ENCODE measurements at regions not wholly inside any gene's neighbourhood (a gene's known extent, or its start where the extent isn't known, plus 50 kb on each side); places are given as distances from the start of the nearest gene placed in this dataset.

- ATAC-seq (ENCODE audit: insufficient read depth, low read depth): no peak
- Histone ChIP-seq H3K9me3 (ENCODE audit: insufficient read depth, low read length, severe bottlenecking) (no peaks in the 10 kb centered on the region), H4K20me1 (ENCODE audit: insufficient read depth, low read length) (no peaks in the 10 kb centered on the region), H3K9ac (ENCODE audit: low read depth, low read length) (no peak overlapping the region), H3K4me3 (ENCODE audit: low read depth in 1 of 2, low read length in 2 of 2) (no peak overlapping the region), H3K79me2 (ENCODE audit: insufficient read depth, low read length) (no peaks in the 10 kb centered on the region), H3K27ac (ENCODE audit: low read length) (no peak overlapping the region), H3K4me2 (ENCODE audit: insufficient read depth, low read length) (no peak overlapping the region), H3K4me1 (ENCODE audit: insufficient read depth, low read length) (no peaks in the 10 kb centered on the region), H3K36me3 (ENCODE audit: insufficient read depth, low read length) (no peaks in the 10 kb centered on the region), H3K27me3 (ENCODE audit: insufficient read depth, low read length, poor library complexity) (no peaks in the 10 kb centered on the region), H2AFZ (ENCODE audit: low read depth, low read length) (no peak overlapping the region)
- TF ChIP-seq, protein P1, sequence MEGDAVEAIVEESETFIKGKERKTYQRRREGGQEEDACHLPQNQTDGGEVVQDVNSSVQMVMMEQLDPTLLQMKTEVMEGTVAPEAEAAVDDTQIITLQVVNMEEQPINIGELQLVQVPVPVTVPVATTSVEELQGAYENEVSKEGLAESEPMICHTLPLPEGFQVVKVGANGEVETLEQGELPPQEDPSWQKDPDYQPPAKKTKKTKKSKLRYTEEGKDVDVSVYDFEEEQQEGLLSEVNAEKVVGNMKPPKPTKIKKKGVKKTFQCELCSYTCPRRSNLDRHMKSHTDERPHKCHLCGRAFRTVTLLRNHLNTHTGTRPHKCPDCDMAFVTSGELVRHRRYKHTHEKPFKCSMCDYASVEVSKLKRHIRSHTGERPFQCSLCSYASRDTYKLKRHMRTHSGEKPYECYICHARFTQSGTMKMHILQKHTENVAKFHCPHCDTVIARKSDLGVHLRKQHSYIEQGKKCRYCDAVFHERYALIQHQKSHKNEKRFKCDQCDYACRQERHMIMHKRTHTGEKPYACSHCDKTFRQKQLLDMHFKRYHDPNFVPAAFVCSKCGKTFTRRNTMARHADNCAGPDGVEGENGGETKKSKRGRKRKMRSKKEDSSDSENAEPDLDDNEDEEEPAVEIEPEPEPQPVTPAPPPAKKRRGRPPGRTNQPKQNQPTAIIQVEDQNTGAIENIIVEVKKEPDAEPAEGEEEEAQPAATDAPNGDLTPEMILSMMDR (IDR thresholded peaks at IDR 0.05; ENCODE audit: borderline replicate concordance, extremely low read depth, low read length, poor library complexity, severe bottlenecking): no peak
- no peak for TF ChIP-seq EZH2 (IDR thresholded peaks at IDR 0.05; ENCODE audit: borderline replicate concordance, low read depth, low read length, severe bottlenecking)
- DNase-seq: no peak
Observed at GRCh38 chr18:65221736-65222135, 529.1 kb upstream of the CDH7 start.

DNA sequence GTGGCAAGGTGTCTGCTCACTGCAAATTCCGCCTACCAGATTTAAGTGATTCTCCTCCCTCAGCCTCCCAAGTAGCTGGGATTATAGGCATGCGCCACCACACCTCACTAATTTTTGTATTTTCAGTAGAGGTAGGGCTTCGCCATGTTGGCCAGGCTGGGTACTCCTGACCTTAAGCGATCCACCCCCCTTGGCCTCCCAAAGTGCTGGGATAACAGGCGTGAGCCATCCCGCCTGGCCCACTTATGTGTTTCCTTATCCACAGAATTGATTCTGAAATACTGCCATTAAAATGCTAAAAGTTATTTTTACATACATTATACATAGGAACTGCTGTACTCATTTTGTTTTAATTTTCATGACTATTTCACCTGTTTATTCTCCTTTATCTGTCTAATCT is 529.7 kb upstream of the CDH7 start:
- TF ChIP-seq, protein P1 (IDR thresholded peaks at IDR 0.05; ENCODE audit: borderline replicate concordance, extremely low read depth, low read length, poor library complexity, severe bottlenecking): no peak
- no peak for TF ChIP-seq EZH2 (IDR thresholded peaks at IDR 0.05; ENCODE audit: borderline replicate concordance, low read depth, low read length, severe bottlenecking)
- DNase-seq: no peak
- H4K20me1 ChIP-seq (ENCODE audit: insufficient read depth, low read length): no peaks in the 10 kb centered on the region
- H3K9me3 ChIP-seq (ENCODE audit: insufficient read depth, low read length, severe bottlenecking): no peaks in the 10 kb centered on the region
- no peak overlapping the region for H3K9ac ChIP-seq (ENCODE audit: low read depth, low read length)
- H3K4me1 ChIP-seq (ENCODE audit: insufficient read depth, low read length): no peaks in the 10 kb centered on the region
- no peaks in the 10 kb centered on the region for H3K79me2 ChIP-seq (ENCODE audit: insufficient read depth, low read length)
- H3K27me3 ChIP-seq (ENCODE audit: insufficient read depth, low read length, poor library complexity): no peaks in the 10 kb centered on the region
- no peaks in the 10 kb centered on the region for H3K36me3 ChIP-seq (ENCODE audit: insufficient read depth, low read length)
- H2AFZ ChIP-seq (ENCODE audit: low read depth, low read length): no peak overlapping the region
- H3K27ac ChIP-seq (ENCODE audit: low read length): no peak overlapping the region
- no peak overlapping the region for H3K4me2 ChIP-seq (ENCODE audit: insufficient read depth, low read length)
- no peak for ATAC-seq (ENCODE audit: insufficient read depth, low read depth)
- no peak overlapping the region for H3K4me3 ChIP-seq (ENCODE audit: low read depth in 1 of 2, low read length in 2 of 2)

- no peaks in the 10 kb centered on the region for H3K4me1 ChIP-seq (ENCODE audit: insufficient read depth, low read length)
- no peak overlapping the region for H3K27ac ChIP-seq (ENCODE audit: low read length)
- H3K79me2 ChIP-seq (ENCODE audit: insufficient read depth, low read length): no peaks in the 10 kb centered on the region
- no peak for ATAC-seq (ENCODE audit: insufficient read depth, low read depth)
- H4K20me1 ChIP-seq (ENCODE audit: insufficient read depth, low read length): no peaks in the 10 kb centered on the region
- no peaks in the 10 kb centered on the region for H3K36me3 ChIP-seq (ENCODE audit: insufficient read depth, low read length)
- TF ChIP-seq, protein P1 (IDR thresholded peaks at IDR 0.05; ENCODE audit: borderline replicate concordance, extremely low read depth, low read length, poor library complexity, severe bottlenecking): no peak
- TF ChIP-seq EZH2 (IDR thresholded peaks at IDR 0.05; ENCODE audit: borderline replicate concordance, low read depth, low read length, severe bottlenecking): no peak
- no peak overlapping the region for H3K9ac ChIP-seq (ENCODE audit: low read depth, low read length)
- no peak overlapping the region for H3K4me3 ChIP-seq (ENCODE audit: low read depth in 1 of 2, low read length in 2 of 2)
- no peaks in the 10 kb centered on the region for H3K9me3 ChIP-seq (ENCODE audit: insufficient read depth, low read length, severe bottlenecking)
- H2AFZ ChIP-seq (ENCODE audit: low read depth, low read length): no peak overlapping the region
- no peak overlapping the region for H3K4me2 ChIP-seq (ENCODE audit: insufficient read depth, low read length)
- no peak for DNase-seq
- no peaks in the 10 kb centered on the region for H3K27me3 ChIP-seq (ENCODE audit: insufficient read depth, low read length, poor library complexity)
Observed at GRCh38 chr18:65215865-65216466, 534.8 kb upstream of the CDH7 start.

Measured in DND-41 (cell line).